ENCODE measurements at regions not wholly inside any gene's neighbourhood (a gene's known extent, or its start where the extent isn't known, plus 50 kb on each side); places are given as distances from the start of the nearest gene placed in this dataset.

DNA sequence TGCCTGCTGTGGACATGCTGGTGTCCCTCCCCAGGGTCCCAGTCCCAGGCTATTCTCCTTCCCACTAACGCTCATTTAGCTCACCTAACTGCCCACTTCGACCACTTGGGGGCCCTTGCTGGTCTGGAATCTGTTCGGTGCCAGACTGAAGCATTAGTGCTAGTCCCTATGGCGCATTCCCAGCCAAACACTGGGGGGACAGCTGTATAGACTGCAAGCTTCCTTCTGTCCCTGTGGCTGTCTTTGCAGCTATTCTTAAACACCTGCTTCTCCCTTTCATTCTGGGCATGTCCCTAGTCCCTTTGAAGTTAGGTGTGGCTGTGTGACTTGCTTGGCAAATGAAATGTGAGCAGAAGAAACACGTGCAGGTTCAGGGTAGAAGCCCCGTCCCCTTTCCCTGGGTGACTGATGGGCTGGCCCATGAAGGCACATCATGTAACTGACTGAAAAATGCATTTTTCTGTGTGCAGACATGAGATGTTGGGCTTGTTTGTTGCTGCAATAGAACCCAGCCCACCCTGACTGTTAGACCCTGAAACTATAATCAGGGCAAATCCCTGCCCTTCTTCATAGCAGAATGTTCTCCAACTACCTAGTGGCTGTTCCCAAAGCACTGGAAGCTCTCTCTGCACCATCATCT is 134.4 kb downstream of the BARX1 start:
- H3K9me3 ChIP-seq, result no peaks in the 10 kb centered on the region
- TF ChIP-seq EP300 (IDR thresholded peaks at IDR 0.05) (no peak), POLR2AphosphoS5 (IDR thresholded peaks at IDR 0.05) (no peak), POLR2A (IDR thresholded peaks at IDR 0.05) (no peak)
- TF ChIP-seq, protein P1, sequence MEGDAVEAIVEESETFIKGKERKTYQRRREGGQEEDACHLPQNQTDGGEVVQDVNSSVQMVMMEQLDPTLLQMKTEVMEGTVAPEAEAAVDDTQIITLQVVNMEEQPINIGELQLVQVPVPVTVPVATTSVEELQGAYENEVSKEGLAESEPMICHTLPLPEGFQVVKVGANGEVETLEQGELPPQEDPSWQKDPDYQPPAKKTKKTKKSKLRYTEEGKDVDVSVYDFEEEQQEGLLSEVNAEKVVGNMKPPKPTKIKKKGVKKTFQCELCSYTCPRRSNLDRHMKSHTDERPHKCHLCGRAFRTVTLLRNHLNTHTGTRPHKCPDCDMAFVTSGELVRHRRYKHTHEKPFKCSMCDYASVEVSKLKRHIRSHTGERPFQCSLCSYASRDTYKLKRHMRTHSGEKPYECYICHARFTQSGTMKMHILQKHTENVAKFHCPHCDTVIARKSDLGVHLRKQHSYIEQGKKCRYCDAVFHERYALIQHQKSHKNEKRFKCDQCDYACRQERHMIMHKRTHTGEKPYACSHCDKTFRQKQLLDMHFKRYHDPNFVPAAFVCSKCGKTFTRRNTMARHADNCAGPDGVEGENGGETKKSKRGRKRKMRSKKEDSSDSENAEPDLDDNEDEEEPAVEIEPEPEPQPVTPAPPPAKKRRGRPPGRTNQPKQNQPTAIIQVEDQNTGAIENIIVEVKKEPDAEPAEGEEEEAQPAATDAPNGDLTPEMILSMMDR (IDR thresholded peaks at IDR 0.05), result no peak
- DNase-seq, result no peak
- intact Hi-C loops (cut with DNase I), result no loop called here
- 28 to 47% methylated on average over 6 of the region's 6 CpGs for WGBS, 2 donors
- H3K27ac ChIP-seq, result no peak overlapping the region
- H3K36me3 ChIP-seq, result no peaks in the 10 kb centered on the region
- H3K27me3 ChIP-seq, result peaks cover 0 to 16% (median 5%) of the 10 kb centered on the region in 3 donors
- H3K4me3 ChIP-seq, result no peak overlapping the region
- H3K4me1 ChIP-seq, result no peaks in the 10 kb centered on the region

DNA sequence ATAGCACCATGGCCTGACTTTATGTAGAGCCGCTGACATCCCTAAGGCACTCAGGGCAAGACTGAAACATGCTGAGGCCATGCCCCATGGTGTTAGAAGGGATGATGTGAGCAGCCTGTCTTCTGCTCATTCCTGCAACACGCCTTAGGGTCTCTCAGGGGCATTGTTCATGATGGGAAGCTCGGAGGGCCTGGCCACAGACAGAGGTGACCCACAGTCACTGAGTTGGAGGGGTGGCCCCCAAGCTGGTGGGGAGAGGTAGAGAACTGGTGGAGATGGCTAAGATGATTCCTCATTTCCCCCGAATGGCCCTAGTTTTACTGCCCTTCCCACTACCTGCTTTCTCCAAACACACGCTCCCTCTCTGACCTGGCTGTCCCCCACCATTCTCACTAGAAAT is 135.2 kb downstream of the BARX1 start:
- no peak overlapping the region for H3K27ac ChIP-seq
- H3K4me1 ChIP-seq, result no peaks in the 10 kb centered on the region
- no peaks in the 10 kb centered on the region for H3K36me3 ChIP-seq
- H3K4me3 ChIP-seq, result no peak overlapping the region
- WGBS, 2 donors, result 82 to 94% methylated on average over 5 of the region's 5 CpGs
- DNase-seq, result no peak
- no peaks in the 10 kb centered on the region for H3K9me3 ChIP-seq
- intact Hi-C loops (cut with DNase I), result no loop called here
- no peak for TF ChIP-seq EP300 (IDR thresholded peaks at IDR 0.05)
- TF ChIP-seq POLR2A (IDR thresholded peaks at IDR 0.05), result no peak
- TF ChIP-seq, protein P1 (IDR thresholded peaks at IDR 0.05), result no peak
- TF ChIP-seq POLR2AphosphoS5 (IDR thresholded peaks at IDR 0.05), result no peak
- peaks cover 0 to 14% (median 5%) of the 10 kb centered on the region in 3 donors for H3K27me3 ChIP-seq

DNA sequence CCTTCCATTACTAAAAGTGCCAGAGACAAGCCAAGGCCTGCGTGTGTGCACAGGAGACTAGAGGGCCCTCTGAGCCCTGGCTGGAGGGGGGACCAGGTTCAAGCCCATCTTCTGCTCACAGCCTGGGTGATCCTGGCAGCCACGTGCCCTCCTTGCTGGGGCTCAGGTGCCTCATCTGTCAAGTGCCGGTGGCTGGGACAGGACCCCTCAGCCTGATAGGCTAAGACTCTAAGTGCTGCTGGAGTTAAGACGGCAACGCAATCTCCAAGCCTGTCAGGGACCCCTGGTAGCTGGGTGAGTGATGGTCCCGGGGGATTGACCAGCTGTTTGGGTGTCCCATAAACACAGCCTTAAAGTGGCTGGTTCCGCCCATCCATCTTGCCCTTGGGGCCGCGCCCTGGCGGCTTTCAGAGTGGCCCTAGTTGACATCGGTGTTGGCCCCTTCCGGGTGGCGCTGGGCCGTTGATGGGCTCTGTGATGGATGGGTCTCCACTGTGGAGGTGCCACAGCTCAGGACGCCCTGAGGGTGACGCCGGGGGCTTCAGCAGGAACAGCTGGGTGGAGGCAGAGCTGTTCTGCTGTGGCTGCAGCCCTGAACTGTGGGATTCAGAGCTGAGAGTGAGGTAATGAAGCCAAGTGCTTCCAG is 136.2 kb downstream of the BARX1 start:
- Histone ChIP-seq H3K4me1 (no peaks in the 10 kb centered on the region), H3K27ac (no peak overlapping the region), H3K9me3 (no peaks in the 10 kb centered on the region), H3K27me3 (peaks cover 0 to 23% (median 5%) of the 10 kb centered on the region in 3 donors), H3K36me3 (no peaks in the 10 kb centered on the region), H3K4me3 (no peak overlapping the region)
- no peak for TF ChIP-seq POLR2AphosphoS5 (IDR thresholded peaks at IDR 0.05)
- TF ChIP-seq POLR2A (IDR thresholded peaks at IDR 0.05), result no peak
- TF ChIP-seq, protein P1 (IDR thresholded peaks at IDR 0.05), result no peak
- TF ChIP-seq EP300 (IDR thresholded peaks at IDR 0.05), result no peak
- WGBS, 2 donors, result 79 to 87% methylated on average over 17 of the region's 17 CpGs
- intact Hi-C loops (cut with DNase I), result no loop called here
- no peak for DNase-seq

DNA sequence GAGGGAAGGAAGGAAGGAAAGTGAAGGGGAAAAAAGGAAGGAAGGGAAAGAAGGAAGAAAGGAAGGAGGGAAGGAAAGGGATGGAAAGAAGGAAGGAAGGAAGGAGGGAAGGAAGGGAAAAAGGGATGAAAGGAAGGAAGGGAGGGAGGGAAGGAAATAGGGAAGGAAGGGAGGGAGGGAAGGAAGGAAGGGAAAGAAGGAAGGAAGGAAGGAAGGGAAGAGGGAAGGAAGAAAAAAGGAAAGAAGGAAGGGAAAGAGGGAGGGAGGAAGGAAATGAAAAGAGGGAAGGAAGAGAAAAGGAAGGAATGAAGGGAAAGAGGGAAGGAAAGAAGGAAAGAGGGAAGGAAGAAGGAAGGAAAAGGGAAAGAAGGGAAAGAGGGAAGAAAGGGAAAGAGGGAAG is 136.9 kb downstream of the BARX1 start:
- Histone ChIP-seq H3K36me3 (no peaks in the 10 kb centered on the region), H3K4me1 (no peaks in the 10 kb centered on the region), H3K9me3 (no peaks in the 10 kb centered on the region), H3K4me3 (no peak overlapping the region), H3K27me3 (peaks cover 0 to 28% (median 5%) of the 10 kb centered on the region in 3 donors), H3K27ac (no peak overlapping the region)
- TF ChIP-seq POLR2AphosphoS5 (IDR thresholded peaks at IDR 0.05) (no peak), POLR2A (IDR thresholded peaks at IDR 0.05) (no peak), EP300 (IDR thresholded peaks at IDR 0.05) (no peak)
- TF ChIP-seq, protein P1 (IDR thresholded peaks at IDR 0.05), result no peak
- intact Hi-C loops (cut with DNase I), result no loop called here
- DNase-seq, result no peak
